Transverse colon (tissue), 4 donors: ENCODE measurements at regions not wholly inside any gene's neighbourhood (a gene's known extent, or its start where the extent isn't known, plus 50 kb on each side); places are given as distances from the start of the nearest gene placed in this dataset.

Experiments
- DNase-seq: peaks from one replicate; pipeline ENCODE4 v3.0.0-alpha.2; 2019
- H3K27ac ChIP-seq, 4 donors: fragments of 200-600 bp; sonication (generic); 2 replicates each; pipeline ENCODE4 v1.5.1; 2016 to 2018; ENCODE audit warnings: inconsistent platforms in 4 of 4
- H3K27me3 ChIP-seq: fragments of 200-600 bp; sonication (generic); 2 replicates; pipeline ENCODE4 v1.5.1; 2017; ENCODE audit warnings: inconsistent platforms
- H3K36me3 ChIP-seq, 4 donors: fragments of 200-600 bp; sonication (generic); 2 replicates each; pipeline ENCODE4 v1.5.1; 2017 to 2019; ENCODE audit warnings: inconsistent platforms in 4 of 4
- H3K4me1 ChIP-seq, 4 donors: fragments of 200-600 bp; sonication (generic); 2 replicates each; pipeline ENCODE4 v1.5.1; 2017 to 2020; ENCODE audit warnings: inconsistent platforms in 4 of 4
- H3K4me3 ChIP-seq, 4 donors: fragments of 200-600 bp; sonication (generic); 1 replicate in 1 of 4; 2 replicates in 3 of 4; pipeline versions ENCODE4 v1.5.1 to v1.6.1; 2017 to 2019; ENCODE audit warnings: inconsistent platforms in 4 of 4
- H3K9me3 ChIP-seq, 2 donors: fragments of 200-600 bp; sonication (generic); 2 replicates each; pipeline ENCODE4 v1.5.1; 2017 to 2019; ENCODE audit warnings: inconsistent platforms in 2 of 2
- EP300 ChIP-seq: sonication (generic); formaldehyde crosslinking; IDR thresholded peaks from one replicate; pipeline ENCODE4 v1.6.1; 2017; ENCODE audit warnings: antibody characterized with exemption, low read depth
- POLR2A ChIP-seq: fragments of 450-650 bp; IDR thresholded peaks from one replicate; pipeline ENCODE4 v1.6.1; 2016; ENCODE audit warnings: antibody characterized with exemption, mild to moderate bottlenecking, moderate library complexity
- POLR2AphosphoS5 ChIP-seq, 3 donors: sonication (generic); formaldehyde crosslinking; IDR thresholded peaks; one replicate each; pipeline ENCODE4 v1.6.1; 2016; ENCODE audit warnings: antibody characterized with exemption in 3 of 3
- WGBS, 2 donors: methylation state at CpG; one replicate each; pipeline ENCODE4 v1.1.5; 2018; ENCODE audit warnings: low coverage in 1 of 2; 5-methylcytosine and 5-hydroxymethylcytosine counted together
- in situ Hi-C, 4 donors: fragments of 200-750 bp; cut with MboI; loops; one replicate each; pipeline versions ENCODE4 v1.15.0 to v1.15.1; 2017; ENCODE audit warnings: low sequenced_read_pairs in 3 of 4, low pct_ligation_motif_present in 1 of 4, low pct_unique_long_range_greater_than_20kb in 1 of 4
- intact Hi-C: fragments of 100-400 bp; cut with DNase I; formaldehyde crosslinking; loops from one replicate; pipeline ENCODE4 v1.15.1; 2023; ENCODE audit warnings: low total_unique reads
- TF ChIP-seq, protein P1 (sequence below), 5 experiments: fragments of 200-600 bp in 3 of 5; fragments of 450-650 bp in 2 of 5; sonication (generic) in 3 of 5; IDR thresholded peaks; 1 replicate in 2 of 5; 2 replicates in 3 of 5; pipeline ENCODE4 v1.5.1; 2016 to 2017; ENCODE audit warnings: antibody characterized with exemption in 5 of 5, inconsistent platforms in 3 of 5, mild to moderate bottlenecking in 2 of 5, moderate library complexity in 1 of 5

DNA sequence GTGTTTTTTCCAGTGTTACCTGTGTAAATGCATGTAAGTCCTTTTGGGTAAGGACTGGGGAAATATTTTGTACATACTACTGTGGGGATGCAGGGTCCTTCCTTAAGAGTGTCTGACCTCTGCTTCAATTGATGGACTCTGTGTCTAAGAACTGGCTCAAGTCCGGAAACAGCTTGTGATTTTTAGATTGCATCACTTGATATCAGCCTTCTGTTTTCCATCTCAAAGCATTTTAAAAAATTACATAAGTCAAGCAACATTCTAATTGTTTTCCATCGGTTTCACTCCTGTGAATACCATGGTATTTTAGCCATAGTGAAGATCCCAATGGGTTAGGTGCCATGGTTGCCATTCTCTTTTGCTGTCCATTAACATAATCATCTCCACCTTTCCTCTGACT lies 597.6 kb downstream of the SQOR start:
- Histone ChIP-seq H3K27me3 (no peaks in the 10 kb centered on the region), H3K9me3 (no peaks in the 10 kb centered on the region), H3K4me3 (no peak overlapping the region), H3K4me1 (no peaks in the 10 kb centered on the region), H3K36me3 (no peaks in the 10 kb centered on the region), H3K27ac (no peak overlapping the region)
- intact Hi-C loops (no loop called here), in situ Hi-C loops (no loop called here)
- DNase-seq: no peak
- TF ChIP-seq EP300: no peak
- no peak for TF ChIP-seq POLR2AphosphoS5 (IDR thresholded peaks at IDR 0.05)
- no peak for TF ChIP-seq POLR2A
- TF ChIP-seq, protein P1, sequence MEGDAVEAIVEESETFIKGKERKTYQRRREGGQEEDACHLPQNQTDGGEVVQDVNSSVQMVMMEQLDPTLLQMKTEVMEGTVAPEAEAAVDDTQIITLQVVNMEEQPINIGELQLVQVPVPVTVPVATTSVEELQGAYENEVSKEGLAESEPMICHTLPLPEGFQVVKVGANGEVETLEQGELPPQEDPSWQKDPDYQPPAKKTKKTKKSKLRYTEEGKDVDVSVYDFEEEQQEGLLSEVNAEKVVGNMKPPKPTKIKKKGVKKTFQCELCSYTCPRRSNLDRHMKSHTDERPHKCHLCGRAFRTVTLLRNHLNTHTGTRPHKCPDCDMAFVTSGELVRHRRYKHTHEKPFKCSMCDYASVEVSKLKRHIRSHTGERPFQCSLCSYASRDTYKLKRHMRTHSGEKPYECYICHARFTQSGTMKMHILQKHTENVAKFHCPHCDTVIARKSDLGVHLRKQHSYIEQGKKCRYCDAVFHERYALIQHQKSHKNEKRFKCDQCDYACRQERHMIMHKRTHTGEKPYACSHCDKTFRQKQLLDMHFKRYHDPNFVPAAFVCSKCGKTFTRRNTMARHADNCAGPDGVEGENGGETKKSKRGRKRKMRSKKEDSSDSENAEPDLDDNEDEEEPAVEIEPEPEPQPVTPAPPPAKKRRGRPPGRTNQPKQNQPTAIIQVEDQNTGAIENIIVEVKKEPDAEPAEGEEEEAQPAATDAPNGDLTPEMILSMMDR (IDR thresholded peaks at IDR 0.05): no peak
- 52 to 65% methylated on average over 2 of the region's 2 CpGs for WGBS, 2 donors

- H3K9me3 ChIP-seq: no peaks in the 10 kb centered on the region
- H3K4me1 ChIP-seq: no peaks in the 10 kb centered on the region
- 61 to 88% methylated on average over 1 of the region's 1 CpG for WGBS, 2 donors
- DNase-seq: no peak
- intact Hi-C loops: no loop called here
- H3K4me3 ChIP-seq: no peak overlapping the region
- H3K36me3 ChIP-seq: no peaks in the 10 kb centered on the region
- TF ChIP-seq, protein P1 (IDR thresholded peaks at IDR 0.05): no peak
- TF ChIP-seq EP300: no peak
- no peak for TF ChIP-seq POLR2AphosphoS5 (IDR thresholded peaks at IDR 0.05)
- no peak for TF ChIP-seq POLR2A
- in situ Hi-C loops: no loop called here
- H3K27me3 ChIP-seq: no peaks in the 10 kb centered on the region
- H3K27ac ChIP-seq: no peak overlapping the region
Observed at GRCh38 chr15:46242935-46243334, 608.1 kb downstream of the SQOR start.

DNA sequence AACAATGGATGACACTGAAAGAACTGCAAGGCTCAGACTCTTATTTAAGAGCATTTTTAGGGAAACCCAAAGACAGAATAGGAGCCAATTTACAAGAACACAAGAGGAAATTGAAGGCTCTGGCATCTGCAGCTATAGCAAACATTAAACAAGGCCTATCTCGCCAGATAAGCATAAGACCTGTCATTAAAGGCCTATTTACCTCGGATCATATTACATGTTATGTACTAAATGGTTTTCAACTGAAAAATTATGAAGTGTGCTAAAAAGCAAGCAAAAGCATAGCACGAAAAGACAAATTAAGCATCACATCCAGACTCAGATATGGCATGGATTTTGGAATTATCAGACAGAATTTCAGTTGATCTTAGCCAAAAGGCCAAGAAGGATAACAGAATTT lies 617.1 kb downstream of the SQOR start:
- no peak for DNase-seq
- Histone ChIP-seq H3K36me3 (no peaks in the 10 kb centered on the region), H3K9me3 (no peaks in the 10 kb centered on the region), H3K27ac (no peak overlapping the region), H3K4me3 (no peak overlapping the region), H3K27me3 (no peaks in the 10 kb centered on the region), H3K4me1 (no peaks in the 10 kb centered on the region)
- in situ Hi-C loops: no loop called here
- WGBS, 2 donors: 16 to 61% methylated on average over 3 of the region's 3 CpGs
- TF ChIP-seq POLR2A (no peak), POLR2AphosphoS5 (IDR thresholded peaks at IDR 0.05) (no peak)
- intact Hi-C loops: no loop called here

- Histone ChIP-seq H3K36me3 (no peaks in the 10 kb centered on the region), H3K9me3 (no peaks in the 10 kb centered on the region), H3K4me1 (no peaks in the 10 kb centered on the region), H3K27ac (no peak overlapping the region), H3K4me3 (no peak overlapping the region), H3K27me3 (no peaks in the 10 kb centered on the region)
- in situ Hi-C loops (no loop called here), intact Hi-C loops (no loop called here)
- TF ChIP-seq POLR2AphosphoS5 (IDR thresholded peaks at IDR 0.05): no peak
- DNase-seq: no peak
- 83 to 86% methylated on average over 5 of the region's 5 CpGs for WGBS, 2 donors
Observed at GRCh38 chr15:46258056-46258455, 623.2 kb downstream of the SQOR start.

DNA sequence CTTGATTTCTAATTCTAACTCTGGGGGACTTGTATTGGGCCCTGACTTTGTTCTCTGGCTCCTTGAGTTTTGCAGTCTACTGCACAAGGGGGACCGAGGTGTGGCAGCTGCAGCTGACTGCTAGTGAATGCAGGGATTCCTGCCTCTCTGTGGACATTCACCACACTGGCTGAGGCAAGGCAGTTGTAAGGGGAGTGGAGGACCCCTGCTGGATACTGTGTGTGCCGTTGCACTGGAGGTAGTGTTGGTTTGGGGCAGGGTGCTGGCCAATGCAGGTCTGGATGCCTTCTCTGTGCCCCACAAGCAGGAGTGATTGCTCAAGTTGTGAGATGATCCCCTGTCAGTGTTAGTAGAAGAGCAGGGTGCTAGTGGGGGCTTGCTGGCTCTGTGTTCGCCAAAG lies 626.1 kb downstream of the SQOR start:
- Histone ChIP-seq H3K4me3 (no peak overlapping the region), H3K27ac (no peak overlapping the region), H3K4me1 (peaks cover 0 to 1% (median 0%) of the 10 kb centered on the region in 4 donors), H3K9me3 (no peaks in the 10 kb centered on the region), H3K27me3 (no peaks in the 10 kb centered on the region), H3K36me3 (no peaks in the 10 kb centered on the region)
- WGBS, 2 donors: 81 to 100% methylated on average over 1 to 3 of the region's 3 CpGs
- intact Hi-C loops (no loop called here), in situ Hi-C loops (no loop called here)
- no peak for DNase-seq
- no peak for TF ChIP-seq EP300
- TF ChIP-seq POLR2A: no peak
- TF ChIP-seq, protein P1 (IDR thresholded peaks at IDR 0.05): no peak
- TF ChIP-seq POLR2AphosphoS5 (IDR thresholded peaks at IDR 0.05): no peak
